Loucy (cell line): ENCODE measurements at regions not wholly inside any gene's neighbourhood (a gene's known extent, or its start where the extent isn't known, plus 50 kb on each side); places are given as distances from the start of the nearest gene placed in this dataset.

Experiments used
- EZH2phosphoT487 ChIP-seq: fragments of 200-600 bp; IDR thresholded peaks from 2 replicates; pipeline ENCODE4 v1.6.1; 2018; ENCODE audit warnings: antibody characterized with exemption, mild to moderate bottlenecking, moderate library complexity, borderline replicate concordance
- TF ChIP-seq, protein P1 (sequence below): fragments of 200-600 bp; sonication (generic); conservative IDR thresholded peaks from 2 replicates; pipeline ENCODE4 v1.5.1; 2014; ENCODE audit warnings: mild to moderate bottlenecking, antibody characterized with exemption, low read length

DNA sequence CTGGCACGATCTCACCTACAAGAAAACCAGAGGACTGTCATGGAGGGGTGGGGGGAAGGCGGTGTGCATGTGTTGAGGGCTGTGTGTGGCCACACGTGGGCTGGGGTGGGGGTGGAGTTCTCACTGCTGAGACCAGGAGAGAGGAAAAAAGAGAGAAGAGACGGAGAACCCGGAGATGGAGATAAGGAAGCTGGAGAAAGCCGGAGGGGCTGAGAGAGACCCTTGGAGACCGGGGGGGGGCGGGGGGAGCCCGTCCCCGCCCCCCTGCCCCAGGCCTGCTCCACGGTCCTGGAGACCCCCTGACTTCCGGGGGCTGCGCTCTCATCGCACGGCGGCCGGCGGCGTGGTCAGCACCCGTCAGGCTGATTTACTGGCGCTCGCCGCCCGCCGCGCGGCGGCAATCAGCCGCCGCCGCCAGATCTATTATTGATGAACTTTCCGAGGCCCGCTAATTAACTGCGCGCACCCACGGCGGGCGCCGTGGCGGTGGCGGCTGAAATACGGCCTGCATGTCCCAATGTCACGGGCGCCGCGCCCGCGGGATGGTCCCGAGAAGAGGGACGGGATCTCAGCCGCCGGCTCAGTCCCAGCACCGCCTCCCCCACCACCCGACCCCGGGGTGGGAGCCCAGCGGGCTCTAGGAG lies 187.4 kb downstream of the MN1 start:
- TF ChIP-seq, protein P1, sequence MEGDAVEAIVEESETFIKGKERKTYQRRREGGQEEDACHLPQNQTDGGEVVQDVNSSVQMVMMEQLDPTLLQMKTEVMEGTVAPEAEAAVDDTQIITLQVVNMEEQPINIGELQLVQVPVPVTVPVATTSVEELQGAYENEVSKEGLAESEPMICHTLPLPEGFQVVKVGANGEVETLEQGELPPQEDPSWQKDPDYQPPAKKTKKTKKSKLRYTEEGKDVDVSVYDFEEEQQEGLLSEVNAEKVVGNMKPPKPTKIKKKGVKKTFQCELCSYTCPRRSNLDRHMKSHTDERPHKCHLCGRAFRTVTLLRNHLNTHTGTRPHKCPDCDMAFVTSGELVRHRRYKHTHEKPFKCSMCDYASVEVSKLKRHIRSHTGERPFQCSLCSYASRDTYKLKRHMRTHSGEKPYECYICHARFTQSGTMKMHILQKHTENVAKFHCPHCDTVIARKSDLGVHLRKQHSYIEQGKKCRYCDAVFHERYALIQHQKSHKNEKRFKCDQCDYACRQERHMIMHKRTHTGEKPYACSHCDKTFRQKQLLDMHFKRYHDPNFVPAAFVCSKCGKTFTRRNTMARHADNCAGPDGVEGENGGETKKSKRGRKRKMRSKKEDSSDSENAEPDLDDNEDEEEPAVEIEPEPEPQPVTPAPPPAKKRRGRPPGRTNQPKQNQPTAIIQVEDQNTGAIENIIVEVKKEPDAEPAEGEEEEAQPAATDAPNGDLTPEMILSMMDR = no peak
- no peak for TF ChIP-seq EZH2phosphoT487
